ENCODE measurements at regions not wholly inside any gene's neighbourhood (a gene's known extent, or its start where the extent isn't known, plus 50 kb on each side); places are given as distances from the start of the nearest gene placed in this dataset.

- Histone ChIP-seq H3K4me1 (ENCODE audit: control insufficient read depth, insufficient read depth, low read length) (no peaks in the 10 kb centered on the region), H3K27me3 (ENCODE audit: control insufficient read depth, insufficient read depth, low read length, poor library complexity, severe bottlenecking) (no peaks in the 10 kb centered on the region), H3K4me3 (ENCODE audit: insufficient read depth, low read depth, low read length) (no peak overlapping the region), H3K36me3 (ENCODE audit: control insufficient read depth, insufficient read depth, low read length) (no peaks in the 10 kb centered on the region), H3K27ac (ENCODE audit: insufficient read depth, low read depth, low read length, poor library complexity, severe bottlenecking) (no peak overlapping the region), H3K9me3 (ENCODE audit: control insufficient read depth, low read length) (no peaks in the 10 kb centered on the region)
- 88 to 91% methylated on average over 3 of the region's 3 CpGs for WGBS, 2 experiments
Measured at GRCh38 chr9:105055917-105056316, 128.0 kb upstream of the ABCA1 start.

- H3K9me3 ChIP-seq (ENCODE audit: control insufficient read depth, low read length) = no peaks in the 10 kb centered on the region
- WGBS, 2 experiments = 96 to 98% methylated on average over 4 of the region's 4 CpGs
- no peak overlapping the region for H3K27ac ChIP-seq (ENCODE audit: insufficient read depth, low read depth, low read length, poor library complexity, severe bottlenecking)
- no peaks in the 10 kb centered on the region for H3K36me3 ChIP-seq (ENCODE audit: control insufficient read depth, insufficient read depth, low read length)
- H3K4me1 ChIP-seq (ENCODE audit: control insufficient read depth, insufficient read depth, low read length) = no peaks in the 10 kb centered on the region
- no peak overlapping the region for H3K4me3 ChIP-seq (ENCODE audit: insufficient read depth, low read depth, low read length)
- H3K27me3 ChIP-seq (ENCODE audit: control insufficient read depth, insufficient read depth, low read length, poor library complexity, severe bottlenecking) = no peaks in the 10 kb centered on the region
Measured at GRCh38 chr9:105057551-105057950, 129.6 kb upstream of the ABCA1 start.

- H3K4me1 ChIP-seq (ENCODE audit: control insufficient read depth, insufficient read depth, low read length) = peaks cover 3% of the 10 kb centered on the region
- H3K27ac ChIP-seq (ENCODE audit: insufficient read depth, low read depth, low read length, poor library complexity, severe bottlenecking) = no peak overlapping the region
- H3K9me3 ChIP-seq (ENCODE audit: control insufficient read depth, low read length) = no peaks in the 10 kb centered on the region
- no CpG with 5 or more reads among the region's 1 CpG for WGBS, 2 experiments
- H3K36me3 ChIP-seq (ENCODE audit: control insufficient read depth, insufficient read depth, low read length) = no peaks in the 10 kb centered on the region
- H3K4me3 ChIP-seq (ENCODE audit: insufficient read depth, low read depth, low read length) = no peak overlapping the region
- no peaks in the 10 kb centered on the region for H3K27me3 ChIP-seq (ENCODE audit: control insufficient read depth, insufficient read depth, low read length, poor library complexity, severe bottlenecking)
Measured at GRCh38 chr9:105059252-105059651, 131.3 kb upstream of the ABCA1 start.

DNA sequence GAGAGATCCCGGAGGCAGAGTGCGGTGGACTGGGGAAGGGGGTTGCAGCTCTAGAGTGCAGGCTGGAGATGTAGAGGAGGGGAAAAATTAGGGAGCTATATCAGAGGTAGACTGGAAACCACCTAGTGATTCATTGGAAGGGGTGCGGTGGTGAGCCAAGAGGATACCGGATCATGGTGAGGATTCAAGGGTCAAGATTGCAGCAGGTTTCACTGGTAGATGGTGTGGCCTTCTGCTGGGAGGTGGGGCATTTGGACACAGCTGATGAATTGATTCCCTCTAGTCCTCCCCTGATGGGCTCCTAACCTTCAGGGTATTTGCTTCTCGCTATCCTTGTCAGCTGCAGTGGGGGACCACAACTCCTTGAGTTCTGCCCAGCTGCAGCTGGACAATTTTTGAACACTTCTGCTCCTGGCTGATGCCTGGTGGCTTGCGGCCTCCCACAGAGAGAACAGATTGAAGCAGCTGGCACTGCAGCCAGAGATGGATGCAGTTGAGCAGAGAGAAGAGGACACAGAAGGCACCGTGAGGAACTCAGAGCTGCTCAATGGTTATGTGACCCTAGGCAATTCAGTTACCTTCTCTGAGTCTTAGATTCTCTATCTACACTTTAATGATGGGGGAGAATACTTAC, 134.4 kb upstream of the ABCA1 start:
- WGBS, 2 experiments = 92 to 94% methylated on average over 7 of the region's 7 CpGs
- H3K9me3 ChIP-seq (ENCODE audit: control insufficient read depth, low read length) = no peaks in the 10 kb centered on the region

GRCh38 chr9:105064248-105065097, 136.5 kb upstream of the ABCA1 start:
- Histone ChIP-seq H3K4me3 (ENCODE audit: insufficient read depth, low read depth, low read length) (no peak overlapping the region), H3K9me3 (ENCODE audit: control insufficient read depth, low read length) (no peaks in the 10 kb centered on the region), H3K27ac (ENCODE audit: insufficient read depth, low read depth, low read length, poor library complexity, severe bottlenecking) (peak overlapping the region; percentile 38), H3K36me3 (ENCODE audit: control insufficient read depth, insufficient read depth, low read length) (no peaks in the 10 kb centered on the region), H3K27me3 (ENCODE audit: control insufficient read depth, insufficient read depth, low read length, poor library complexity, severe bottlenecking) (no peaks in the 10 kb centered on the region), H3K4me1 (ENCODE audit: control insufficient read depth, insufficient read depth, low read length) (peaks cover 13% of the 10 kb centered on the region)
- 66% methylated on average over 11 to 12 of the region's 12 CpGs for WGBS, 2 experiments

More for the DNA sequence above, 134.4 kb upstream of the ABCA1 start:
- H3K36me3 ChIP-seq (ENCODE audit: control insufficient read depth, insufficient read depth, low read length) = no peaks in the 10 kb centered on the region
- H3K4me3 ChIP-seq (ENCODE audit: insufficient read depth, low read depth, low read length) = no peak overlapping the region
- H3K4me1 ChIP-seq (ENCODE audit: control insufficient read depth, insufficient read depth, low read length) = peaks cover 13% of the 10 kb centered on the region
- no peaks in the 10 kb centered on the region for H3K27me3 ChIP-seq (ENCODE audit: control insufficient read depth, insufficient read depth, low read length, poor library complexity, severe bottlenecking)
- H3K27ac ChIP-seq (ENCODE audit: insufficient read depth, low read depth, low read length, poor library complexity, severe bottlenecking) = no peak overlapping the region

DNA sequence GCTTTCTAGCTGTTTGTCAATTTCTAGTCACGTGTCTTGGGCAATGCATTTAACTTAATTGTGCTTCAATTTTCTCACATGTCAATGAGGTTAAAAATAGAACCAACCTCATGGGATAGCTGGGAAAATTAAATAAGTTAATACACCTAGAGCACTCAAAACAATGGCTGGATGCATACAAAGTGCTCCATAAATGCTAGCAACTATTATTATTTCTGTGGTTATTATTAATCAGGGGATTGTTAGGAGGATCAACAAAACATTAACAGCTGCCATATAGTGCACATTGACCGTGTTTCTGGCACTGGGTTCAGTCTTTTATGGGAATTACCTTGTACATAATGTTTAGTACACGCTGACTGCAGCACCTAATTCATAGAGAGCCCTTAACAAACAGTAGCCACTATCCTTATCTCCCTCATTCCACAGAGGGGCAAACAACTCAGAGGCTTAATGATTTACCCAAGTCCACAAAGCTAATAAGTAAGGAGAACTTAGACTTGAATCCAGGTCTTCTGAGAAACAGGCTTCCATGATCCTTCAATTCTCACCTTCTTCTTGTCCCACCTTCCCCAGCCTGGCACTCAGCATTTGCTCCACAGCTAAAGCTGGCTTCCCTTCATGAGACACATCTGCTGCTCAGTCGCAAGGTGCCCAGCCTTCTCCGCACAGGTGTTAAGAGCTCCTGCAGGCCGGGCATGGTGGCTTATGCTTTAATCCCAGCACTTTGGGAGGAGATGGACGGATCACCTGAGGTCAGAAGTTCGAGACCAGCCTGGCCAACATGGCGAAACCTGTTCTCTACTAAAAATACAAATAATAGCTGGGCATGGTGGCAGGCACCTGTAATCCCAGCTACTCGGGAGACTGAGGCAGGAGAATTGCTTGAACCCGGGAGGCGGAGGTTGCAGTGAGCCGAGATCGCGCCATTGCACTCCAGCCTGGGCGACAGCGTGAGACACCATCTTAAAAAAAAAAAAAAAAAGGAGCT, 137.4 kb upstream of the ABCA1 start:
- Histone ChIP-seq H3K27me3 (ENCODE audit: control insufficient read depth, insufficient read depth, low read length, poor library complexity, severe bottlenecking) (no peaks in the 10 kb centered on the region), H3K27ac (ENCODE audit: insufficient read depth, low read depth, low read length, poor library complexity, severe bottlenecking) (peak overlapping the region; percentile 38), H3K36me3 (ENCODE audit: control insufficient read depth, insufficient read depth, low read length) (no peaks in the 10 kb centered on the region), H3K4me1 (ENCODE audit: control insufficient read depth, insufficient read depth, low read length) (peaks cover 13% of the 10 kb centered on the region), H3K4me3 (ENCODE audit: insufficient read depth, low read depth, low read length) (no peak overlapping the region), H3K9me3 (ENCODE audit: control insufficient read depth, low read length) (no peaks in the 10 kb centered on the region)
- WGBS, 2 experiments = 92 to 94% methylated on average over 16 to 17 of the region's 17 CpGs

DNA sequence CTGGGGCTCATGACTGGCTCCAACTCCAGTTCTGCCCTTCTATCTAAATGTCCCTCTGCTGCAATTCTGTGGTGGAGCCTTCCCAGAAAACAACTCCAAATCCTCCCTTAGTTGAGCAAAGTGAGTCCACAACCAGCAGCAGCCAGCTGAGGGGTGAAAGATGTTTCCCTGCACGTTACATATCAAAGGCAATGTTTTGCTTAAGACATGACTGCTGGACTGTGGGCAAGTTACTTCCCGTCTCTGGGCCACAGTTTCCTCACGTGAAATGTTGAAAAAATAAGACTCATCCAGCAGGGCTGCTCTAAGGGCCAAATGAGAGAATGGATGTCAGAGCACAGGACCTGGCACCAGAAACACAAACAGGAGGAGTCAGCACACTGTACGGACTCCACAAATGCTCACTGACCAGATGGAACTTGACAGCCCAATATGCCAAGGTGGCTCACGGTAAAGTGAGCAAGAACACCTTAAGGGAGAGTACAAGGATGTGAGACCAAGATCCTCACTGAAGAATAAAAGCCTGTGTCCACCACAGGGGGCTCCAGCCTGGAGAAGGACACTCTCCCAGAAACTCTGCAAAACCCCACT, 138.4 kb upstream of the ABCA1 start:
- H3K27ac ChIP-seq (ENCODE audit: insufficient read depth, low read depth, low read length, poor library complexity, severe bottlenecking) = no peak overlapping the region
- H3K36me3 ChIP-seq (ENCODE audit: control insufficient read depth, insufficient read depth, low read length) = no peaks in the 10 kb centered on the region
- no peak overlapping the region for H3K4me3 ChIP-seq (ENCODE audit: insufficient read depth, low read depth, low read length)
- no peaks in the 10 kb centered on the region for H3K27me3 ChIP-seq (ENCODE audit: control insufficient read depth, insufficient read depth, low read length, poor library complexity, severe bottlenecking)
- WGBS, 2 experiments = 94 to 96% methylated on average over 5 of the region's 5 CpGs
- peaks cover 13% of the 10 kb centered on the region for H3K4me1 ChIP-seq (ENCODE audit: control insufficient read depth, insufficient read depth, low read length)
- H3K9me3 ChIP-seq (ENCODE audit: control insufficient read depth, low read length) = no peaks in the 10 kb centered on the region

DNA sequence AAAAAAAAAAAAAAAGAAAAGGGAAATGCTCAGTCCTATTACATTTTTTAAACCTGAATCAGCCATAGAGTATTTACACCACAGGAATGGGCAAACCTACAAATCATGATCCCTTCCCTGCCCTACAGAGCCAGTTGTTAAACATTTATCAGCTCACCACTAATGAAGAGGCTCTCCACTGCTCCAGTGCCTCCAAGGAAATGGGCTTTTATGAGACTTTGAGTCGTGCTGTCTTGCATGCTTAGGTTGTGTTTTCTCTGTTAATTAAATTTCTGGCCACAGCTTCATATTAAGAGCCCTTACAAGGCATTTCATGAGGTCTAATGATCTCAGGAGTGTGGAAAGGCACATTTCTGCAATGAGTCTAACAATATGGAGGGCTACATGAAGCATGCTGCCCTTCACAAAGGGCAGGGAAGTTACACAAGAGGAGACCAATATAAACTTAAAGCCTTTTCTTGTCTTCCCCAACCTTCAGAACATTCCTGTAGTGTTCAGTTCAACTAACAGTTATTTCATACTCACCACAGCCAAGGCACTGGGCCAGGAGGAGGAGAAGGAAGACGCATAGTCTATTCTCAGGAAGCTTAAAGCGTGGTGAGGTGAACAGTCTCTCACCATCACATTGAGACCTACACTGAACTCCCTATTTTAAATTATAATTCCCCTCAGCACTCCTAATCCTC, 140.1 kb upstream of the ABCA1 start:
- Histone ChIP-seq H3K9me3 (ENCODE audit: control insufficient read depth, low read length) (no peaks in the 10 kb centered on the region), H3K4me3 (ENCODE audit: insufficient read depth, low read depth, low read length) (no peak overlapping the region), H3K27ac (ENCODE audit: insufficient read depth, low read depth, low read length, poor library complexity, severe bottlenecking) (no peak overlapping the region), H3K27me3 (ENCODE audit: control insufficient read depth, insufficient read depth, low read length, poor library complexity, severe bottlenecking) (no peaks in the 10 kb centered on the region), H3K36me3 (ENCODE audit: control insufficient read depth, insufficient read depth, low read length) (no peaks in the 10 kb centered on the region), H3K4me1 (ENCODE audit: control insufficient read depth, insufficient read depth, low read length) (peaks cover 13% of the 10 kb centered on the region)
- WGBS, 2 experiments = 93 to 97% methylated on average over 3 of the region's 3 CpGs

DNA sequence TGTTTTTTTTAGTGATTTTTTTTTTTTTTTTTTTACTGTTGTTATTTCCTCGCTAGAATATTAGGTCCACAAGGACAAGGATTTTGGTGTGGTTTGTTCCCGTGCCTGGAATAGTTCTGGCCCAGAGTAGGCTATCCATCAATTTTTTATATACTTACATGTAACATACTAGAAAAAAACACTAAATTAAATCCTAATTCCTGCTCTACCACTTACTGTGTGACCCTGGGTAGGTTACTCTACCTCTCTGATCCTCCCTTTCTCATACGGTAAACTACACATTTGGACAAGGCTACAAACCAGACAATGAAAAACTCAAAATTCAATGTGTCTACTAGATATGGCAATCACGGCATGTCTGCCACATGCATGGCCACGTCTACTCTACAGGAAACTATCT, 141.3 kb upstream of the ABCA1 start:
- no peaks in the 10 kb centered on the region for H3K27me3 ChIP-seq (ENCODE audit: control insufficient read depth, insufficient read depth, low read length, poor library complexity, severe bottlenecking)
- H3K4me3 ChIP-seq (ENCODE audit: insufficient read depth, low read depth, low read length) = no peak overlapping the region
- H3K4me1 ChIP-seq (ENCODE audit: control insufficient read depth, insufficient read depth, low read length) = peaks cover 10% of the 10 kb centered on the region
- H3K9me3 ChIP-seq (ENCODE audit: control insufficient read depth, low read length) = no peaks in the 10 kb centered on the region
- WGBS, 2 experiments = 93 to 95% methylated on average over 3 to 5 of the region's 5 CpGs
- no peaks in the 10 kb centered on the region for H3K36me3 ChIP-seq (ENCODE audit: control insufficient read depth, insufficient read depth, low read length)
- no peak overlapping the region for H3K27ac ChIP-seq (ENCODE audit: insufficient read depth, low read depth, low read length, poor library complexity, severe bottlenecking)
